Calu3 (cell line): ENCODE measurements at regions not wholly inside any gene's neighbourhood (a gene's known extent, or its start where the extent isn't known, plus 50 kb on each side); places are given as distances from the start of the nearest gene placed in this dataset.

Experiments
- BruUV-seq: library from RNA; stranded (reverse); fragments of 400-500 nt; replicated peaks from 2 replicates; lab custom pipeline; 2021; lab: Mats Ljungman, UMichigan
- CTCF ChIA-PET: fragments of 300-600 bp; sonication (Branson Sonifier 250); formaldehyde crosslinking; loops from one replicate; lab custom pipeline; 2022; ENCODE audit warnings: antibody characterized with exemption; lab: Charles Lee
- DNase-seq: peaks from one replicate; pipeline ENCODE4 v3.0.0; 2022
- H3K27ac Mint-ChIP-seq: one replicate; pipeline ENCODE4 v1.8.0; 2022; ENCODE audit warnings: mixed read lengths; ENCODE audit not compliant: unreplicated experiment
- H3K27me3 Mint-ChIP-seq: one replicate; pipeline ENCODE4 v1.8.0; 2022; ENCODE audit warnings: mixed read lengths; ENCODE audit not compliant: unreplicated experiment
- H3K36me3 Mint-ChIP-seq: one replicate; pipeline ENCODE4 v1.8.0; 2022; ENCODE audit warnings: mild to moderate bottlenecking, moderate library complexity, mixed read lengths; ENCODE audit not compliant: insufficient read depth, unreplicated experiment
- H3K4me1 Mint-ChIP-seq: one replicate; pipeline ENCODE4 v1.8.0; 2022; ENCODE audit warnings: mild to moderate bottlenecking, low read depth, mixed read lengths; ENCODE audit not compliant: unreplicated experiment
- H3K4me3 Mint-ChIP-seq: one replicate; pipeline ENCODE4 v1.8.0; 2022; ENCODE audit warnings: mild to moderate bottlenecking, low read depth, moderate library complexity, mixed read lengths; ENCODE audit not compliant: unreplicated experiment
- H3K9me3 Mint-ChIP-seq: one replicate; pipeline ENCODE4 v1.8.0; 2022; ENCODE audit warnings: low read depth, mixed read lengths; ENCODE audit not compliant: unreplicated experiment
- CTCF ChIP-seq: fragments of 200-600 bp; IDR thresholded peaks from one replicate; pipeline ENCODE4 v1.8.0; 2022; ENCODE audit warnings: antibody characterized with exemption; ENCODE audit not compliant: unreplicated experiment
- intact Hi-C: fragments of 100-400 bp; cut with micrococcal nuclease; formaldehyde crosslinking; loops from one replicate; pipeline ENCODE4 v1.10.0; 2022; ENCODE audit not compliant: unreplicated experiment

DNA sequence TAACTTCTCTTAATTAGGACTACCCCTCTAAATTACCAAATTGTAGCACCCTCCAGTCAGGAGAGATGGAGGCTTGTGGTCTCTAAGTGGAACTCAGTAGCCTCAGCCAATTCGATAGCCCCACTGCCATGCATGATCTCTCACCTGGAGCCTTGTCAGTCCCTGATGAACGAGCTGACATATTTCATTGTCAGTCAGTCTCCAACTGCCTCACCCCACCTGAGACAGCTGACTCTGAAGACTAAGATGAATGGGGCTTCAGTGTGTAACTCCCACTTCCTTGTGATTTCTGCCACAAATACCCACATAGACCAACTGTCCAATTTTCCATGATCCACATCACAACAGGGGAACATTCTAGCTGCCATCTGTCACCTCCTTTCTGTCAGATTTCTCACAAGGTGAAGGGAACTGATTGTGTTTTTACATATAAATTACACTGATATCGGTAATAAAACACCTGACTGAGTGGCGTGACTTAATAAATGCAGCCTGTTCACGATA is 206.5 kb downstream of the FAM181B start:
- Mint-ChIP-seq H3K36me3 (no peaks in the 10 kb centered on the region), H3K9me3 (peaks cover 6% of the 10 kb centered on the region), H3K27ac (no peak overlapping the region), H3K4me1 (no peaks in the 10 kb centered on the region), H3K27me3 (no peaks in the 10 kb centered on the region), H3K4me3 (no peak overlapping the region)
- BruUV-seq = no TSS peak
- no peak for TF ChIP-seq CTCF
- intact Hi-C loops = no loop called here
- DNase-seq = no peak
- CTCF ChIA-PET = no interaction called here

GRCh38 chr11:82523141-82523540 is 210.5 kb downstream of the FAM181B start:
- no TSS peak for BruUV-seq
- Mint-ChIP-seq H3K4me1 (no peaks in the 10 kb centered on the region), H3K36me3 (no peaks in the 10 kb centered on the region), H3K9me3 (peaks cover 2% of the 10 kb centered on the region), H3K27me3 (no peaks in the 10 kb centered on the region), H3K4me3 (no peak overlapping the region), H3K27ac (no peak overlapping the region)
- CTCF ChIA-PET = interaction anchor here (0.7 kb wide), 1 partner anchor 27 kb away, joined by 4 read pairs; no protein-coding TSS in a partner anchor
- intact Hi-C loops = no loop called here
- no peak for DNase-seq
- TF ChIP-seq CTCF = no peak

- H3K27me3 Mint-ChIP-seq = no peaks in the 10 kb centered on the region
- peaks cover 2% of the 10 kb centered on the region for H3K9me3 Mint-ChIP-seq
- TF ChIP-seq CTCF = no peak
- H3K4me1 Mint-ChIP-seq = no peaks in the 10 kb centered on the region
- DNase-seq = no peak
- H3K27ac Mint-ChIP-seq = no peak overlapping the region
- BruUV-seq = no TSS peak
- CTCF ChIA-PET = no interaction called here
- H3K4me3 Mint-ChIP-seq = no peak overlapping the region
- no peaks in the 10 kb centered on the region for H3K36me3 Mint-ChIP-seq
- intact Hi-C loops = no loop called here
These were observed 212.2 kb downstream of the FAM181B start for GRCh38 chr11:82521427-82521826.

DNA sequence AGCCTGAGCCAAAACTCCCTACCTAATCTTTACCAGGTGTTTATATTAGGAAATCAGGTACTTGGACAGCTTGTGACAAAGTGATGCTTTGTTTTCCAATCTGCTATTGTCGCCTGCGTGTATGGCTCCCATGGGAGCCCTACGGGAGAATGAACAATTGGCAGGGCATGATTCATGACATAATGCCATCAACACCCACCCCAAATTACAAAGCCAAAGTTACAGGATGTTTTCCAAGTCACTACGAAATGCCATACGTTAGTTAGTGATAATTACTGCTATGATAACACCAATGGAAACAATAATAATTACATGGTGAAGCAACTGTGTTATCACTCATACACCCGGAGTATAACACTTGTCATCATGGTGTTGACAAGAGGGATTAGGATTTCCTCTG is 226.4 kb downstream of the FAM181B start:
- intact Hi-C loops = no loop called here
- H3K27me3 Mint-ChIP-seq = no peaks in the 10 kb centered on the region
- BruUV-seq = no TSS peak
- DNase-seq = no peak
- H3K9me3 Mint-ChIP-seq = peaks cover 12% of the 10 kb centered on the region
- CTCF ChIA-PET = interaction anchor here (0.8 kb wide), 1 partner anchor 12 kb away, joined by 3 read pairs; no protein-coding TSS in a partner anchor
- H3K4me3 Mint-ChIP-seq = no peak overlapping the region
- no peak for TF ChIP-seq CTCF
- H3K4me1 Mint-ChIP-seq = no peaks in the 10 kb centered on the region
- no peak overlapping the region for H3K27ac Mint-ChIP-seq
- no peaks in the 10 kb centered on the region for H3K36me3 Mint-ChIP-seq
